ENCODE measurements at regions not wholly inside any gene's neighbourhood (a gene's known extent, or its start where the extent isn't known, plus 50 kb on each side); places are given as distances from the start of the nearest gene placed in this dataset.
"Not testable (repeated sequence)": the region's sequence is repeated elsewhere in the genome, so short reads cannot be mapped to it uniquely, and the experiment has no call there.

- in situ Hi-C loops (cut with MboI; ENCODE audit: low sequenced_read_pairs): no loop called here
These were observed 84.7 kb downstream of the SCN11A start for GRCh38 chr3:38966811-38967692.

- in situ Hi-C loops (cut with MboI; ENCODE audit: low sequenced_read_pairs): no loop called here
These were observed 87.1 kb downstream of the SCN11A start for GRCh38 chr3:38964646-38965045.

GRCh38 chr3:38964204-38964603 is 87.5 kb downstream of the SCN11A start:
- in situ Hi-C loops (cut with MboI; ENCODE audit: low sequenced_read_pairs): no loop called here

- in situ Hi-C loops (cut with MboI; ENCODE audit: low sequenced_read_pairs): no loop called here
These were observed 90.7 kb downstream of the SCN11A start for GRCh38 chr3:38960953-38961622.

GRCh38 chr3:38960042-38960622 is 91.6 kb downstream of the SCN11A start:
- in situ Hi-C loops (cut with MboI; ENCODE audit: low sequenced_read_pairs): no loop called here

GRCh38 chr3:38958026-38958720 is 93.6 kb downstream of the SCN11A start:
- in situ Hi-C loops (cut with MboI; ENCODE audit: low sequenced_read_pairs): no loop called here

GRCh38 chr3:38957296-38957695 is 94.4 kb downstream of the SCN11A start:
- in situ Hi-C loops (cut with MboI; ENCODE audit: low sequenced_read_pairs): no loop called here

- in situ Hi-C loops (cut with MboI; ENCODE audit: low sequenced_read_pairs): no loop called here
These were observed 99.0 kb downstream of the SCN11A start for GRCh38 chr3:38952721-38953120.

GRCh38 chr3:38951167-38951566 is 100.6 kb downstream of the SCN11A start:
- in situ Hi-C loops (cut with MboI; ENCODE audit: low sequenced_read_pairs): not testable (repeated sequence)

- in situ Hi-C loops (cut with MboI; ENCODE audit: low sequenced_read_pairs): no loop called here
These were observed 101.2 kb downstream of the SCN11A start for GRCh38 chr3:38950581-38950980.

GRCh38 chr3:38949994-38950393 is 101.8 kb downstream of the SCN11A start:
- in situ Hi-C loops (cut with MboI; ENCODE audit: low sequenced_read_pairs): no loop called here

GRCh38 chr3:38940394-38940793 is 111.3 kb downstream of the SCN11A start:
- in situ Hi-C loops (cut with MboI; ENCODE audit: low sequenced_read_pairs): no loop called here

GRCh38 chr3:38925351-38925750 is 109.3 kb upstream of the SCN10A start:
- in situ Hi-C loops (cut with MboI; ENCODE audit: low sequenced_read_pairs): no loop called here

- in situ Hi-C loops (cut with MboI; ENCODE audit: low sequenced_read_pairs): no loop called here
These were observed 100.7 kb upstream of the SCN10A start for GRCh38 chr3:38916706-38917105.

- in situ Hi-C loops (cut with MboI; ENCODE audit: low sequenced_read_pairs): no loop called here
These were observed 91.4 kb upstream of the SCN10A start for GRCh38 chr3:38907426-38907825.

- in situ Hi-C loops (cut with MboI; ENCODE audit: low sequenced_read_pairs): no loop called here
These were observed 74.4 kb upstream of the SCN10A start for GRCh38 chr3:38890426-38890825.

- in situ Hi-C loops (cut with MboI; ENCODE audit: low sequenced_read_pairs): no loop called here
These were observed 62.6 kb upstream of the SCN10A start for GRCh38 chr3:38878646-38879045.
